Esophagus squamous epithelium (tissue), 4 donors: ENCODE measurements at regions not wholly inside any gene's neighbourhood (a gene's known extent, or its start where the extent isn't known, plus 50 kb on each side); places are given as distances from the start of the nearest gene placed in this dataset.

Experiments used
- POLR2A ChIP-seq, 4 donors: fragments of 450-650 bp; IDR thresholded peaks; one replicate each; pipeline ENCODE4 v1.6.1; 2017; ENCODE audit warnings: antibody characterized with exemption in 4 of 4, mild to moderate bottlenecking in 4 of 4, moderate library complexity in 3 of 4
- TF ChIP-seq, protein P1 (sequence below), 6 experiments: fragments of 450-650 bp in 4 of 6; fragments of 200-600 bp in 2 of 6; sonication (generic) in 2 of 6; IDR thresholded peaks; one replicate each; pipeline ENCODE4 v1.5.1; 2016 to 2019; ENCODE audit warnings: antibody characterized with exemption in 6 of 6, mild to moderate bottlenecking in 4 of 6, moderate library complexity in 4 of 6

GRCh38 chr14:76957224-76957891, 71.2 kb downstream of the IRF2BPL start:
- no peak for TF ChIP-seq POLR2A (IDR thresholded peaks at IDR 0.05)
- TF ChIP-seq, protein P1, sequence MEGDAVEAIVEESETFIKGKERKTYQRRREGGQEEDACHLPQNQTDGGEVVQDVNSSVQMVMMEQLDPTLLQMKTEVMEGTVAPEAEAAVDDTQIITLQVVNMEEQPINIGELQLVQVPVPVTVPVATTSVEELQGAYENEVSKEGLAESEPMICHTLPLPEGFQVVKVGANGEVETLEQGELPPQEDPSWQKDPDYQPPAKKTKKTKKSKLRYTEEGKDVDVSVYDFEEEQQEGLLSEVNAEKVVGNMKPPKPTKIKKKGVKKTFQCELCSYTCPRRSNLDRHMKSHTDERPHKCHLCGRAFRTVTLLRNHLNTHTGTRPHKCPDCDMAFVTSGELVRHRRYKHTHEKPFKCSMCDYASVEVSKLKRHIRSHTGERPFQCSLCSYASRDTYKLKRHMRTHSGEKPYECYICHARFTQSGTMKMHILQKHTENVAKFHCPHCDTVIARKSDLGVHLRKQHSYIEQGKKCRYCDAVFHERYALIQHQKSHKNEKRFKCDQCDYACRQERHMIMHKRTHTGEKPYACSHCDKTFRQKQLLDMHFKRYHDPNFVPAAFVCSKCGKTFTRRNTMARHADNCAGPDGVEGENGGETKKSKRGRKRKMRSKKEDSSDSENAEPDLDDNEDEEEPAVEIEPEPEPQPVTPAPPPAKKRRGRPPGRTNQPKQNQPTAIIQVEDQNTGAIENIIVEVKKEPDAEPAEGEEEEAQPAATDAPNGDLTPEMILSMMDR (IDR thresholded peaks at IDR 0.05): no peak
